ENCODE measurements at regions not wholly inside any gene's neighbourhood (a gene's known extent, or its start where the extent isn't known, plus 50 kb on each side); places are given as distances from the start of the nearest gene placed in this dataset.

DNA sequence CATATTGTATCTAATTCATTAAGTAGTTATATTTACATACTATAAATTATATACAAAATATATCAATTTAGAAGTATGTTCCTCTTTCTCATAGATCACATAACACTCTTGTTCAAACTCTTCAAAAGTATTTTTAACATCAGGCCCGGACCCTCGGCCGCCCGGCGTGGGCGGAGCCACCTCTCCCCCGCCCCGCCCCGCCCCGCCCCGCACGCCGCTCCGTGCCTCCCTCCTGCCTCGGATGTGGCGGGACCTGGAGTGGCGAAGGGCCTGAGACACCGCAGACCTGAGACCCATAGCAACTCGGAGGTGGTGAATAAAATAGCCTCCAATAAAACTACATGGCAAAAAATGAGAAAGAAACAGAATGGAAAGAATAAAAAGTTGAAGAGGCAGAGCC, 105.9 kb upstream of the BDNF start:
- ATAC-seq (no peak), DNase-seq (ENCODE audit: low spot score) (no peak)
- intact Hi-C loops (cut with DNase I): no loop called here

DNA sequence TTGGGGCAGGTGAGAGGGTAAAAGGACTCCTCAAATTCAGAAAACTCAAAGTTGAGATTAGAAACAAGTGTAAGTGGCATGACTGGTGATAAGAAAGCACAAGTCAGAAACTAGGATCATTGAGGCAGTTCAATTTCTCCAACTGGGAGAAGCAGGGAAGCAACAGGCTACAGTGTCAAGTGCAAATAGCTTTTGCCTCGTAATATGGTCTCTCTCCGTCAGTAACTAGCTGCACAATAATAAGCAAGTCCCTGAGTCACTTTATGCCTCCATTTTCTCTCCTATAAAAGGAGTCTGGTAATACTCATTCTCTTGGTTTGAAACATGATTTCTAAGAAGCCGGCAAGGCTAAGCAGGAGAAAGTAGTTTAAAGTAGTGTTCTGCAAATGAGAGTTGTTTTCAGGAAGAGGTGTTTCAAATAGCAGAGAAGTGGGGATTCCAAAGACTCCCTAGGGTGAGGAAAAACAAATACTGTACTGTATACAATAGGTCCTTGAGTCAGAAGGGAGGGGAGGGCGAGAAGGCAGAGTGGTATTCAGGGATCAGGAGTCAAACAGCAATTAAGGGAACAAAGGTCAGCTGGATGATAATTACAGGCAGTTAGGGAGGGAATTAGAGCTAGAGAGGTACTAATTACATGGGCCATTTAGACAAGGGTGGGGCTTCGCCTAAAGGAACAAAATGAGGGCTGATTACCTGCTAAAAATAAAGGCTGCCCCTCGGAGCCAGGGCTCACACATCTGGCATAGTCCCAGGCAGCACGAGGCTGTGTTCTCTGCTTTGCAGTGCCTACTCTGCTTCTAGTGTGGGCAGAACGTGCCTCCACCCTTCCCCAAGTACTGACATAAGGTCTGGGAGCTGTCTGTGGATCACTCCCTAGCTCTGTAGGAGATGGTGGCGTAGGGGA, 96.0 kb upstream of the BDNF start:
- peak; percentile 38 for ATAC-seq
- intact Hi-C loops (cut with DNase I): no loop called here
- DNase-seq (ENCODE audit: low spot score): no peak

DNA sequence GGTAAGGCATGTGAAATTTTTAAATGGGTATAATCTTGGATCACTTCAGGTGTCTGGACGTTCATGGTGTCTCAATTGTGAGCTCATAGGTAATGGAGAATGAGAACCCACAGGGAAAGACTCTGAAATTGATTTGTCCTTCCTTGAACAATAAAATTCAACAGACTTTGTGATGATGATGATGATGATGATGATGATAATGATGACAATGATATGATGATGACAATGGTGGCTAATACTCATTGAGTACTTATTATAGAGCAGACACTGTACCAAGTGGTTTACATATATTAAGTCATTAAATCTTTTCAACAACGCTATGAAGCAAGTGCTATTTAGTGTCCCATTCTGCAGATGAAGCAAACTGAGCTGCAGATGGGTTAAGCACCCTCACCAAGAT, 86.6 kb upstream of the BDNF start:
- DNase-seq (ENCODE audit: low spot score) (no peak), ATAC-seq (no peak)
- intact Hi-C loops (cut with DNase I): loop anchor here (5.0 kb wide), 1 partner anchor 845 kb away; no protein-coding TSS in a partner anchor

DNA sequence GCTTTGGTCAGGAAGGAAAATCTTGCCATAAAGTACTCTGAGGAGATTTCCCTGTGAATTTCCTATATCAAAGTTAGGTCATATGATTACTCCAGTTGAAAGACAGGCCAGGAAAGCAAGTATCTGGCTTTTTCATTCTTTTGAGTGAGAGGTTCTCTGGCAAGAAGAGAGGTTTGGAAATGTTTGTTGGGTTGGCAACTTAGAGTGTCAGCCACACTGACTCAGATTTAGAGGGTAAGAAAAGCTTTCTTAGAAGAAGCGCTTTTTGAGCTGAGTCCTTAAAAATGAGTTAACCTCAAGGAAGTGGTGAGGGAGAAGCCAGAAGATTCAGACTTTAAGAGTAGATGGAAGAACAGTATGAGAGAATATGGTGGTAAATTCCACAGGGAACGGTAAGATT, 86.1 kb upstream of the BDNF start:
- ATAC-seq: no peak

DNA sequence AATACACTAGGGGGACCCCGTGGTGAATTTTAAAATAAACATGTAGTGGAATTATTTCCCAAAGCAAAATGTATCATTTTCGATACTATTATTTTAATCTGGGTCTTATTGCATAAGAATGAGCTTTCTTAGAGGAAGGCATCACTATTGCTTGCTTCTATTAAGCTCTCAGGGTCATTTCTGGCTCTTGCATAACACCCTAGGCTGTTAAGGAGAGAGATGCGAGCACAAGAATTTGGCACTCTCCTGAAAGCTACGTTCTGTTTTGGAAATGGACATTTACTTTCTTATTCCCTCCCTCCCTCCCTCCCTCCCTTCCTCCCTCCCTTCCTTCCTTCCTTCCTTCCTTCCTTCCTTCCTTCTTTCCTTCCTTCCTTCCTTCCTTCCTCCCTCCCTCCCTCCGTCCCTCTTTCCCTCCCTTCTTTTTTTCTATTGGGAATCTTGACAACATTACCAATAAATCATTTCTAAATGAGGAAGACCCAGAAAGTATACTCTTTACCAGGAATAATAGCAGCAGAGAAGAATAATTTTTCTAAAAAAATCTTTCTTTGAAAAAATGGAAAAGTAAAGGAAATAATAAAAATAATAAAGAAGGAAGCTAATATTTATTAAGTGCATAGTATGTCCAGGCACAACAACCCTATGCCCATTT, 83.6 kb upstream of the BDNF start:
- no peak for DNase-seq (ENCODE audit: low spot score)
- intact Hi-C loops (cut with DNase I): no loop called here
- ATAC-seq: no peak

More for the DNA sequence above, 86.1 kb upstream of the BDNF start:
- intact Hi-C loops (cut with DNase I): loop anchor here (5.0 kb wide), 1 partner anchor 846 kb away; no protein-coding TSS in a partner anchor
- no peak for DNase-seq (ENCODE audit: low spot score)

DNA sequence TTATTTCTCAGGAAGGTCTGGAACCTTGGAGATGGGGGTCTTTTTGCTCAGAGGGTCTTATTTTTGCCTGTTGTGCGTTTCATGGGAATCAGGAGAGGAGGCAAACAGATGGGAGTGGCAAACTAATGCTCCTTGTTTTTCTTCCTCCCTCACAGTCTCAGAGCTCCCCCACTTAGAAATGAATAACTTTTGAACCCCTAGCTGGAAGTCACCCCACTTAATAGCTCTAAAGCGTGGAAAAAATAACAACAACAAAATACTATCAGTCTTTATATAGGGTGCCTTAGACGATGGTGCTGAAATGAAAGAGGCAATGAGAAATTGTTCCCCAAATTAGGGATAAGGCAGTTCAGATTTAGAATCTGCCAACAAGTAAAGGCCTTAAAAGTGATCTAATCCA, 76.8 kb upstream of the BDNF start:
- intact Hi-C loops (cut with DNase I): no loop called here

DNA sequence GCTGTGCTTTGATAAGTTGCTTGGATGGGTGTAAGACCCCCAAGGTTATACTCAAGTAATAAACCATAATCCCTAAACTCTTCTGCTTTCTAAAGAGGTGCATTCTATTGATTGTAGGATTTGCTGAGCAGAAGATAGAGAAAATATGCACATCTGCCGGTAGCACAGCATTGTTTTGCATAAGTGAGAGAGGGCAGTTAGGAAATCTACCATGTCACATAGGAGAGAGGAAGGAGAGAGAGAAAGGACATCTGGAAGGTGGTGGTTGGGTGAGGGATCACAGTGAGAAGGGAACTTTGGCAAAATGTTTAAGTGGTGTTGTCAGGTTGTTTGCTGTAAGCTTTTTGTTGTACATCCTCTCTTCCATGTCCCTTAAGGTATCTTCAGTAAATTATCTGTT, 73.6 kb upstream of the BDNF start:
- no peak for ATAC-seq
- DNase-seq (ENCODE audit: low spot score): no peak
- intact Hi-C loops (cut with DNase I): no loop called here

More for the DNA sequence above, 76.8 kb upstream of the BDNF start:
- no peak for DNase-seq (ENCODE audit: low spot score)
- ATAC-seq: no peak

DNA sequence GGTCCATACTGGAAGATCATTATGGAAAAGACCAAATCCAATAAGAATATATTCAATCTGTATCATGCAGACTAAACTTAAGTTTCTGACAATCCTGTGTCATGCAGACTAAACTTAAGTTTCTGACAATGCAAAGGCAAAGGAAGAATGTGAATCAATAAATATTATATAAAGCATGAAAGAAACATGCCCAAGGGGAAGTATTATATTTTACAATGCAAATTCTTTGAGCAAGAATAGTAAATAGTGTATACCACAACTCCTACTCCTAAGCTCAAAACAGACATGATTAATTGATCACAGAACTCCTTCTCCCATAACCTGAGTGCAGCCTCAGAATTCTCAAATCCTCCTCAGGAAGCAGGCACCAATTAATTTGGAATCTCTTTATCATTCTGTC, 71.3 kb upstream of the BDNF start:
- intact Hi-C loops (cut with DNase I): no loop called here
- no peak for ATAC-seq
- no peak for DNase-seq (ENCODE audit: low spot score)

DNA sequence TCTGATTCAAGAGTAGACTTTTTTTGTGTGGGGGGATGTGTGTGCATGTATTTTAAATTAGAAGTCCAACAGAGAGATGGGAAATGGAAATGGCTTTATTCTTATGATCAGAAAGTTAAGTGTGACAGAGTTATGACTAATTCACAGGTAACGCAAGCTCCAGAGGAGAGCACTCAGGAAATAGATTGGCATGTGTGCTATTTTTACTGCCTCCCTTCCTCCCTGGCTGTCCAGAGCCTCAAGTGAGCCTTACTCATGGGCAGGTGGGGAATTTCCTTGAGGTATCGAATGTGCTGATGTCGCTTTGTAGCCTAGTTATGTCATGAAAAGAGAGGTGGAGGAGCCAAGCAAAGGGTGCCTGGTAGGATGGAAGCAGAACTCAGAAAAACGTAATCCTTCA, 70.3 kb upstream of the BDNF start:
- DNase-seq (ENCODE audit: low spot score) (no peak), ATAC-seq (no peak)
- intact Hi-C loops (cut with DNase I): no loop called here

DNA sequence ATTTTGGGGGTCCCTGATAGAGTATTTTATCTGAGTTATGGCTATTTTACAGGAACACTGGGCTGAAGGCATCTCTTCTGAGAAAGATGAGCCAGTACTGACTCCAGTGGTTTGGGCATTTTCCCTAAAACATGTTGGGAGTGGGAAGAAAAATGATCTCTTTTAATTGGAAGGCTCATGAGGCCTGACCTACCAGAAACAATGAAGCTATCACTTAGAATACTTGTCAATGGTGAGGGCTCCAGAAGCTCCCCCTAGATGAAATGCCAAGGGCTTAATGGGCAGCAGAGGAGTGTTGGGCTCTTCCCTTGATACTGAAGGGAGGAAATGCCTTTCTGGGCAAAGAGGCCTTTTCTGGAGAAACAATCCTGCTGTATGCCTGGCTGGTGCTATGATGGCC, 63.5 kb upstream of the BDNF start:
- DNase-seq (ENCODE audit: low spot score) (no peak), ATAC-seq (no peak)
- intact Hi-C loops (cut with DNase I): no loop called here

DNA sequence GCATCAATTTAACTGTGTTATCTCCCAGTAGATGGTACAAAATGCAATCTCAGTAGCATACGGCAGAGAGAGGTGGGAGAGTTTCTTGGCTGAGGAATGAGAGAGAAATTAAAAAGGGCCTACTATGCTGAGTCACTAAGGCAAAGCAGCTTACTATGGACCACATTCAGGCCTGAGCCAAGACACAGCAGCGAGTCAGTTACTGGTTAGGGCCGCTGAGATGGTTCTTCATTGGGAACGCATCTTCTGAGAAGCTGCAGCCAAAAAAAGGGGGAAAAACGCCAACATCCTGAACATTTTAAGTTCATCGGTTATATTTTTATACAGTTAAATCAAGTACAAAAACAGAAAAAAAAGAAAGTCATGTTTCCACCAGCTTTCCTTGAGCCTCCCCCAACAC, 61.1 kb upstream of the BDNF start:
- ATAC-seq (no peak), DNase-seq (ENCODE audit: low spot score) (no peak)
- intact Hi-C loops (cut with DNase I): no loop called here

DNA sequence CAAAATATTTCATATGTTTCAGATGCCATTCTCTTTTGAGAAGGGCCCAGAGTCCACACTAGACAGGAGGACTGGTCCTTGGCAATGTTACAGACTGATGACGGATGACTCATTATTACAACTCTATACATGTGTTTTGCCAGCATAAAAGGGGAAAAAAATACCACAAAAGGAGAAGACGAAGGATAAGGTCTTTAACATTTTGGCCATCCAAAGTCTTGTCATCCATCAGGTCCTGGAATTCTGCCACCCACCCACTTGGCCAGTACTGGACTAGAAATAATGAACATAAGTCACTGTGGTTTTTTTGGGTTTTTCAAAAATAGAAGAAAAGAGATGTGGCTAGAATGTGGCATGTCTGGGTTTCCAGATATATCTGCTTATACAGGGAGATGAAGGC, 57.7 kb upstream of the BDNF start:
- no peak for ATAC-seq
- intact Hi-C loops (cut with DNase I): no loop called here
- no peak for DNase-seq (ENCODE audit: low spot score)

DNA sequence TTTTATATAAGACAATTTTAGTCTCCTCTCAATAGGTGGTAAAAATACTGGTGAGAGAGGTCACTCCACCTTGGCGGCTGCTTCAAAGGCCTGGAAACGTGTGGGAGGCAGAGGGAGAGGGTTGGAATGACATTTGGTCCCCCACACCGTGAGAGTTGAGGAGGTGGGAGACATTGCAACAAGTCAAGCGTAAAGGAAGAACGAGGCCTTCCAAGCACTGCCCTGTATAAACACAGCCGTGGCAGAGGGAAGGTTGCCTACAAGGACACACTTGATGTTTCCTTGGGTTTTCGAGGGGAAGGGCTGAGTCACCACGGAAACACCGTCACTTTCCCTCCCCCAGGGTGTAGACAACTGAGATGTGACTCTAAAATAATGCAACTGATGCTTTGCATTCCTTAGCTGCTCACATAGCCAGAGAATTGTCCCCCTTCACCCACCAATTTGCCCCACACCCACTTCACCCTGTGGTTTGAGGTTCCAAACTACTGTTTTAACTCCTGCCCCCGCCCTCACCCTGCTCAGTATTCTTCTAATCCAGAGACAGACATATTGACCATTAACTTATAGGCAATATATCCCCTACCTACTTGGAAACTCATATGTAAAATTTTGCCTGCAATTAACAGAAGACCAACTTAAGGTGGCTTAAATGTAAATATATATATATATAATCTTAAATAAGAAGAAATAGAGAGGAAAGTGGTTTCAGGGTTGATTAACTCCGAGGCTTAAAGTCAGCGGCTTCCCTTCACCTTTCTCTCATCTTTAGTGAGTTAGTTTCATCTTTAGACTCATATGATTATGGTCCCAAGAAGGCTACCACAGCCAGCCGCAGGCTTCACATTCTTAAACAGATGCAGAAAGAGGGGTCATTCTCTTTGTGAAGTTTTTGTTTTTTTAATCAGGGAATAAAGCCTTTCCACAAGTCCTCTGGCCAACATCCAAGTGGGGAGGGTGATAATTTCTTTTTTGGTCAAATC, 54.1 kb upstream of the BDNF start:
- ATAC-seq (no peak), DNase-seq (ENCODE audit: low spot score) (no peak)
- intact Hi-C loops (cut with DNase I): no loop called here

Measured in sciatic nerve (tissue), 2 donors.